ENCODE measurements at regions not wholly inside any gene's neighbourhood (a gene's known extent, or its start where the extent isn't known, plus 50 kb on each side); places are given as distances from the start of the nearest gene placed in this dataset.
A peak's percentile ranks its signal among the peaks of the same experiment; 100 is the strongest.

- TF ChIP-seq CTCF (IDR thresholded peaks at IDR 0.05) (no peak), POLR2A (IDR thresholded peaks at IDR 0.05) (no peak)
- in situ Hi-C loops (cut with MboI; ENCODE audit: low pct_ligation_motif_present in 1 of 4, low pct_unique_long_range_greater_than_20kb in 1 of 4, low sequenced_read_pairs in 3 of 4): loop anchor here in 1 of 4 donors (5.0 kb wide), 1 partner anchor 265 kb away; no protein-coding TSS in a partner anchor
- Histone ChIP-seq H3K9me3 (no peaks in the 10 kb centered on the region), H3K27ac (no peak overlapping the region), H3K36me3 (no peaks in the 10 kb centered on the region), H3K27me3 (peaks cover 28% of the 10 kb centered on the region), H3K4me1 (peaks cover 4 to 15% (median 14%) of the 10 kb centered on the region in 4 donors), H3K4me3 (no peak overlapping the region)
- intact Hi-C loops (cut with DNase I; ENCODE audit: low total_unique reads): no loop called here
- DNase-seq: no peak
- WGBS, 2 donors (ENCODE audit: low coverage in 1 of 2): 77% methylated on average over 2 of the region's 2 CpGs; no CpG with 5 or more reads in 1 of the 2 donors
These were observed 64.8 kb upstream of the BEGAIN start for GRCh38 chr14:100651999-100652508.

- TF ChIP-seq EP300 (IDR thresholded peaks at IDR 0.05; ENCODE audit: low read depth) (no peak), POLR2A (IDR thresholded peaks at IDR 0.05) (no peak), CTCF (IDR thresholded peaks at IDR 0.05) (no peak), POLR2AphosphoS5 (IDR thresholded peaks at IDR 0.05) (no peak)
- Histone ChIP-seq H3K27me3 (peaks cover 28% of the 10 kb centered on the region), H3K4me1 (peaks cover 4 to 15% (median 14%) of the 10 kb centered on the region in 4 donors), H3K27ac (no peak overlapping the region), H3K4me3 (no peak overlapping the region), H3K9me3 (no peaks in the 10 kb centered on the region), H3K36me3 (no peaks in the 10 kb centered on the region)
- 73 to 92% methylated on average over 4 to 8 of the region's 8 CpGs for WGBS, 2 donors (ENCODE audit: low coverage in 1 of 2)
- intact Hi-C loops (cut with DNase I; ENCODE audit: low total_unique reads): no loop called here
- no peak for DNase-seq
- in situ Hi-C loops (cut with MboI; ENCODE audit: low pct_ligation_motif_present in 1 of 4, low pct_unique_long_range_greater_than_20kb in 1 of 4, low sequenced_read_pairs in 3 of 4): loop anchor here in 1 of 4 donors (5.0 kb wide), 1 partner anchor 265 kb away; no protein-coding TSS in a partner anchor
These were observed 65.5 kb upstream of the BEGAIN start for GRCh38 chr14:100652744-100653143.

- no peak for DNase-seq
- WGBS, 2 donors (ENCODE audit: low coverage in 1 of 2): 74% methylated on average over 14 of the region's 15 CpGs; no CpG with 5 or more reads in 1 of the 2 donors
- intact Hi-C loops (cut with DNase I; ENCODE audit: low total_unique reads): no loop called here
These were observed 66.2 kb upstream of the BEGAIN start for GRCh38 chr14:100653409-100653808.

More at GRCh38 chr14:100653409-100653808, 66.2 kb upstream of the BEGAIN start:
- TF ChIP-seq CTCF (IDR thresholded peaks at IDR 0.05) (peak; percentile 47 to 63 (median 54)), EP300 (IDR thresholded peaks at IDR 0.05; ENCODE audit: low read depth) (no peak)
- Histone ChIP-seq H3K27me3 (peaks cover 28% of the 10 kb centered on the region), H3K4me1 (peaks cover 3 to 13% (median 12%) of the 10 kb centered on the region in 4 donors), H3K36me3 (no peaks in the 10 kb centered on the region), H3K9me3 (no peaks in the 10 kb centered on the region), H3K4me3 (no peak overlapping the region), H3K27ac (no peak overlapping the region)
- in situ Hi-C loops (cut with MboI; ENCODE audit: low pct_ligation_motif_present in 1 of 4, low pct_unique_long_range_greater_than_20kb in 1 of 4, low sequenced_read_pairs in 3 of 4): loop anchor here in 1 of 4 donors (5.0 kb wide), 1 partner anchor 266 kb away; no protein-coding TSS in a partner anchor

Measured in transverse colon (tissue), 4 donors.